Smooth muscle cell (in vitro differentiated cells): ENCODE measurements at regions not wholly inside any gene's neighbourhood (a gene's known extent, or its start where the extent isn't known, plus 50 kb on each side); places are given as distances from the start of the nearest gene placed in this dataset.

Experiments
- DNase-seq: peaks from one replicate; lab custom pipeline; 2025; ENCODE audit not compliant: unreplicated experiment; lab: John Stamatoyannopoulos, UW
- H2AFZ ChIP-seq: fragments of 200-600 bp; sonication (generic); 2 replicates; pipeline ENCODE4 v1.6.0; 2016; ENCODE audit warnings: antibody characterized with exemption, low read depth, mild to moderate bottlenecking
- H3F3A ChIP-seq: fragments of 200-600 bp; sonication (generic); 2 replicates; pipeline ENCODE4 v1.6.0; 2017; ENCODE audit warnings: antibody characterized with exemption, low read depth
- H3K27ac ChIP-seq: fragments of 200-600 bp; sonication (generic); 2 replicates; pipeline ENCODE4 v1.5.1; 2016; ENCODE audit warnings: low read depth, mild to moderate bottlenecking
- H3K27me3 ChIP-seq: fragments of 200-600 bp; sonication (generic); 2 replicates; pipeline ENCODE4 v1.6.1; 2016; ENCODE audit warnings: low read depth, mild to moderate bottlenecking
- H3K36me3 ChIP-seq: fragments of 200-600 bp; sonication (generic); 2 replicates; pipeline ENCODE4 v1.5.1; 2016; ENCODE audit warnings: low read depth
- H3K4me1 ChIP-seq: fragments of 200-600 bp; sonication (generic); 2 replicates; pipeline ENCODE4 v1.5.1; 2016; ENCODE audit warnings: low read depth
- H3K4me2 ChIP-seq: fragments of 200-600 bp; sonication (generic); 2 replicates; pipeline ENCODE4 v1.6.0; 2016; ENCODE audit warnings: mild to moderate bottlenecking
- H3K4me3 ChIP-seq: fragments of 200-600 bp; sonication (generic); 2 replicates; pipeline ENCODE4 v1.5.1; 2016; ENCODE audit warnings: mild to moderate bottlenecking
- H3K79me2 ChIP-seq: fragments of 200-600 bp; sonication (generic); 2 replicates; pipeline ENCODE4 v1.6.0; 2016; ENCODE audit warnings: low read depth, mild to moderate bottlenecking
- H3K9ac ChIP-seq: fragments of 200-600 bp; sonication (generic); 2 replicates; pipeline ENCODE4 v1.6.0; 2016; ENCODE audit warnings: low read depth
- H3K9me3 ChIP-seq: fragments of 200-600 bp; sonication (generic); replicated peaks from 2 replicates; pipeline ENCODE4 v1.5.1; 2016; ENCODE audit warnings: low read depth
- H4K20me1 ChIP-seq: fragments of 200-600 bp; sonication (generic); 2 replicates; pipeline ENCODE4 v1.6.0; 2016; ENCODE audit warnings: low read depth
- WGBS: methylation state at CpG from one replicate; pipeline ENCODE4 v1.1.7; 2016; ENCODE audit warnings: low lambda C conversion rate; 5-methylcytosine and 5-hydroxymethylcytosine counted together
- TF ChIP-seq, protein P1 (sequence below): fragments of 200-600 bp; sonication (generic); IDR thresholded peaks from 2 replicates; pipeline ENCODE4 v1.5.1; 2017; ENCODE audit warnings: borderline replicate concordance, mild to moderate bottlenecking, antibody characterized with exemption; ENCODE audit not compliant: insufficient read depth, poor library complexity, severe bottlenecking

DNA sequence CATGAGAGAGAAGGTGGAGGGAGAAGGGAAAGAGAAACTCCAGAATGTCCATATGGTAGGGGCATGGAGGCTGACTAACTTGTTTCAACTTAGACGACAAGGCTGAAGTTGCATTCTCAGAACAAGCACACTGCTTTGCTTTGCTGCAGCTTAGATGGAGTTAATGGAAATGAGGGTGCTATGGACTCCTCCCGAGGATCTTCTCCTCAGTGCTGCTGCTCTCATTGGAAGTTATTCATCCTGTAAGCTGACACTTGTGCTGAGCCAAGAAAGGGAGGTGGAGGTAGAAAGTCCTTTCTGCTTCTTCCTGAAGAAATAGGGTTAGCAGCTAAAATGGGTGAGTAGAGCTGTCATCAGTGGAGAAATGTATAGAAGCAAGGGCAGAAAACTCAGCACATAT is 215.3 kb downstream of the SEC16B start:
- H4K20me1 ChIP-seq: no peaks in the 10 kb centered on the region
- no peak overlapping the region for H3K9ac ChIP-seq

DNA sequence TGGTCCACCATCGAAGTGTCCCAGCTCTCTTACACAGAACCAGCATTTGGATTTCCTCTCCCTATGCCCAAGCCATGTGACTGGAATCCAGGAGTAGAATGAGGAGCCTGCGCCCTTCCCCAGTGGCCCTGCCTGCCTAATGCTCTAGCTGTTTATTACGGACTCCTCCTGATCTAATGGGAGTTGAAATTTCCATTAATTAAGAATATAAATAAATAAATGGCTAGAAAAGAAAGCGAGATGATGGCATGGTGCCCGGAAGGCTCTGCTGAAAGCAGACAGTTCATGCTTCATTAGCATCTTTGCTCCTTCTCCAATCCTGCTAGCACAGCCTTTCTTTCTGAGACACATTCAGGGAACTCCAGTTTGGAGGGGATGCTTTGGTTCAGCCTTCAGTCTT is 216.2 kb downstream of the SEC16B start:
- Histone ChIP-seq H3K27ac (no peak overlapping the region), H3K4me3 (no peak overlapping the region), H3K79me2 (no peaks in the 10 kb centered on the region), H3K9me3 (no peaks in the 10 kb centered on the region), H3F3A (no peaks in the 10 kb centered on the region), H3K27me3 (no peaks in the 10 kb centered on the region), H3K9ac (no peak overlapping the region), H4K20me1 (no peaks in the 10 kb centered on the region), H3K4me2 (no peak overlapping the region), H2AFZ (no peak overlapping the region), H3K4me1 (no peaks in the 10 kb centered on the region), H3K36me3 (no peaks in the 10 kb centered on the region)
- 94% methylated on average over 5 of the region's 5 CpGs for WGBS
- DNase-seq: no peak
- TF ChIP-seq, protein P1, sequence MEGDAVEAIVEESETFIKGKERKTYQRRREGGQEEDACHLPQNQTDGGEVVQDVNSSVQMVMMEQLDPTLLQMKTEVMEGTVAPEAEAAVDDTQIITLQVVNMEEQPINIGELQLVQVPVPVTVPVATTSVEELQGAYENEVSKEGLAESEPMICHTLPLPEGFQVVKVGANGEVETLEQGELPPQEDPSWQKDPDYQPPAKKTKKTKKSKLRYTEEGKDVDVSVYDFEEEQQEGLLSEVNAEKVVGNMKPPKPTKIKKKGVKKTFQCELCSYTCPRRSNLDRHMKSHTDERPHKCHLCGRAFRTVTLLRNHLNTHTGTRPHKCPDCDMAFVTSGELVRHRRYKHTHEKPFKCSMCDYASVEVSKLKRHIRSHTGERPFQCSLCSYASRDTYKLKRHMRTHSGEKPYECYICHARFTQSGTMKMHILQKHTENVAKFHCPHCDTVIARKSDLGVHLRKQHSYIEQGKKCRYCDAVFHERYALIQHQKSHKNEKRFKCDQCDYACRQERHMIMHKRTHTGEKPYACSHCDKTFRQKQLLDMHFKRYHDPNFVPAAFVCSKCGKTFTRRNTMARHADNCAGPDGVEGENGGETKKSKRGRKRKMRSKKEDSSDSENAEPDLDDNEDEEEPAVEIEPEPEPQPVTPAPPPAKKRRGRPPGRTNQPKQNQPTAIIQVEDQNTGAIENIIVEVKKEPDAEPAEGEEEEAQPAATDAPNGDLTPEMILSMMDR: no peak

More for the DNA sequence above, 215.3 kb downstream of the SEC16B start:
- H3F3A ChIP-seq: no peaks in the 10 kb centered on the region
- H3K4me2 ChIP-seq: no peak overlapping the region
- WGBS: 54% methylated on average over 2 of the region's 2 CpGs
- H3K79me2 ChIP-seq: no peaks in the 10 kb centered on the region
- no peaks in the 10 kb centered on the region for H3K27me3 ChIP-seq
- H3K27ac ChIP-seq: no peak overlapping the region
- H3K4me3 ChIP-seq: no peak overlapping the region
- no peaks in the 10 kb centered on the region for H3K9me3 ChIP-seq
- TF ChIP-seq, protein P1: no peak
- no peaks in the 10 kb centered on the region for H3K36me3 ChIP-seq
- no peak for DNase-seq
- no peaks in the 10 kb centered on the region for H3K4me1 ChIP-seq
- H2AFZ ChIP-seq: no peak overlapping the region

DNA sequence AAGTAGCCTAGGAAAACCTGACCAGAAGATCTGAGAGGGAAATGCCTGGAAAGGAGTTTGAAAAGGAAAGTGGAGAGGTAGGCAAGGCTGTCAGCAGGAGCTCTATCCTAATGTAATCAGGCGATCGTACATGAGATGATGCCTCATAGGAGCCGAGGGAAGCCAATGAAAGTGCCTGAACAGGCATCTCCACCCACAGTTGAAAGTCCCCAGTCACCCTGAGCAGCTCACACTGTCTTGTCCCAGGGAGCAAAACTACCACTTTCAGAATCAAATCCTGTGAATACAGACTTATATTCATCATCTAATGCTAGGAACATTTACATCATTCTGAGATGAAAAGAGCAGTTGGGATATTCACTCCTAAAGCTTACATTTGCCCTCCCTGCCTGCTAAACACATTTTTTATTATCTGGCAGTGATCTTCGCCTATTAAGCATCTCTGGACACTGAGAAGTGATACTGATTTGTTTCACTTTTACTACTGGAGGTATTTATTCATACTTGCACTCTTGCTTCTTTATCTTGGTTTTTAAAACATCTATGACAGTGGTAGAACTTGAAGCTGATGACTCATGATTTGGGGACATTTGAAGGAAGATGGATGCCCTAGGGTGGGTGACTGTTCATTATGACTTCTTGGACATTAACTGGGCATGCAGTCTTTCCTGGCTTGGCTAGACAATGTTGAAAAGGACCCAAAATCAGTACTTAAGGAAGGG is 221.6 kb downstream of the SEC16B start:
- no peaks in the 10 kb centered on the region for H3K9me3 ChIP-seq
- no peak overlapping the region for H3K9ac ChIP-seq
- H3K79me2 ChIP-seq: no peaks in the 10 kb centered on the region
- no peak for DNase-seq
- whole genome bisulfite sequencing: 85% methylated on average over 4 of the region's 4 CpGs
- H2AFZ ChIP-seq: no peak overlapping the region
- no peaks in the 10 kb centered on the region for H3K36me3 ChIP-seq
- H3F3A ChIP-seq: no peaks in the 10 kb centered on the region
- H3K27me3 ChIP-seq: no peaks in the 10 kb centered on the region
- H3K4me1 ChIP-seq: no peaks in the 10 kb centered on the region
- no peaks in the 10 kb centered on the region for H4K20me1 ChIP-seq
- no peak overlapping the region for H3K4me2 ChIP-seq
- H3K4me3 ChIP-seq: no peak overlapping the region
- TF ChIP-seq, protein P1: no peak
- H3K27ac ChIP-seq: no peak overlapping the region

DNA sequence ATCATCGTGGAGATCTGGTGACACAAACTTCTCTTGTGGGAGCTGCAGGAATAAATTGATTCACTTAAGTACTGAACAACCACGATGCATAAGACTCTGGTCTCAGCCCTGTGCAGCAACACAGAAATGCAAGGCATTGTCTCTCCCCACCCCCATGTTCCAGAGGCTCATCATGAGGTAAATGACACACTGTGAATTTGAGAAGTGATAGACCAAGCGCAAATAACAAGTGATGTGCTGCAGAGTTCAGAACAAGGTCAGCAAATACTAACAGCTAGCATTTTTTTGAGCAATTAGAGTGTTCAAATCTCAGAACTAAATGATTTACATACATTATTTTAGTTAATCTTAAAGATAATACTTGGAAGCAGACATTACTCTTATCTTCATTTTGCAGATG is 223.7 kb downstream of the SEC16B start:
- Histone ChIP-seq H3K36me3 (no peaks in the 10 kb centered on the region), H2AFZ (no peak overlapping the region), H3K4me3 (no peak overlapping the region), H3K9ac (no peak overlapping the region), H3K27ac (no peak overlapping the region), H3F3A (no peaks in the 10 kb centered on the region), H3K9me3 (no peaks in the 10 kb centered on the region), H4K20me1 (no peaks in the 10 kb centered on the region), H3K27me3 (no peaks in the 10 kb centered on the region), H3K4me2 (no peak overlapping the region), H3K4me1 (no peaks in the 10 kb centered on the region), H3K79me2 (no peaks in the 10 kb centered on the region)
- 91% methylated on average over 3 of the region's 3 CpGs for WGBS
- TF ChIP-seq, protein P1: no peak
- no peak for DNase-seq
